HepG2 (cell line): ENCODE measurements at regions not wholly inside any gene's neighbourhood (a gene's known extent, or its start where the extent isn't known, plus 50 kb on each side); places are given as distances from the start of the nearest gene placed in this dataset.

Experiments used
- ATAC-seq: fragments of 200-7000 bp; cut with Tn5 transposase; 3 replicates; pipeline ENCODE4 v1.9.1; 2020; ENCODE audit warnings: mild to moderate bottlenecking, moderate library complexity
- BruUV-seq: library from RNA; stranded (reverse); fragments of 400-500 nt; replicated peaks from 2 replicates; lab custom pipeline; 2021; lab: Mats Ljungman, UMichigan
- CTCF ChIA-PET: fragments of 300-600 bp; formaldehyde crosslinking; extraction: SDS; loops from one replicate; lab custom pipeline; 2021; ENCODE audit warnings: low total read pairs, inconsistent platforms, low intra/inter-chr PET ratio; lab: Yijun Ruan, JAX
- POLR2A ChIA-PET: fragments of 350-600 bp; sonication (Branson Sonifier 250); formaldehyde crosslinking; loops from one replicate; lab custom pipeline; 2020; ENCODE audit warnings: antibody characterized with exemption, inconsistent platforms; lab: Yijun Ruan, JAX
- DNase-seq: peaks from one replicate; pipeline ENCODE4 v3.0.0-alpha.2; 2015; ENCODE audit warnings: low spot score
- FAIRE-seq: peaks from 3 replicates; lab custom pipeline; 2011; peaks lifted over from hg19 to GRCh38; lab: Jason Lieb, UNC
- H2AFZ ChIP-seq: one replicate; pipeline ENCODE4 v1.6.1; 2011; ENCODE audit warnings: low read length, inconsistent platforms
- H3K27ac ChIP-seq: fragments of 300-600 bp; 3 replicates; pipeline ENCODE4 v1.8.0; 2011; ENCODE audit warnings: mixed run types, mild to moderate bottlenecking, mixed read lengths, low read length, inconsistent platforms; ENCODE audit not compliant: insufficient read depth; ENCODE audit errors: extremely low read length
- H3K27me3 ChIP-seq, 2 experiments: fragments of 200-600 bp in 1 of 2; 2 replicates in 1 of 2; 3 replicates in 1 of 2; pipeline versions ENCODE4 v1.6.0 to v1.8.0; 2011; ENCODE audit warnings: low read length in 2 of 2, mild to moderate bottlenecking in 2 of 2, moderate library complexity in 2 of 2, inconsistent platforms in 1 of 2; ENCODE audit not compliant: insufficient read depth in 2 of 2, control insufficient read depth in 1 of 2
- H3K36me3 ChIP-seq, 2 experiments: fragments of 200-600 bp in 1 of 2; replicated peaks in 1 of 2; 2 replicates in 1 of 2; 3 replicates in 1 of 2; pipeline versions ENCODE4 v1.5.1 to v1.8.0; 2011; ENCODE audit warnings: low read length in 2 of 2, inconsistent platforms in 1 of 2; ENCODE audit not compliant: insufficient read depth in 2 of 2, control insufficient read depth in 1 of 2
- H3K4me1 ChIP-seq: 2 replicates; pipeline ENCODE4 v1.5.1; 2012; ENCODE audit warnings: low read length, inconsistent platforms; ENCODE audit not compliant: insufficient read depth
- H3K4me2 ChIP-seq: 2 replicates; pipeline ENCODE4 v1.6.0; 2011; ENCODE audit warnings: low read depth, low read length, inconsistent platforms
- H3K4me3 ChIP-seq, 3 experiments: fragments of 200-600 bp in 1 of 3; sonication (generic), shearing (Covaris generic) in 1 of 3; replicated peaks in 1 of 3; 2 replicates each; pipeline ENCODE4 v1.5.1; 2011 to 2016; ENCODE audit warnings: low read length in 3 of 3, inconsistent platforms in 2 of 3, low read depth in 2 of 3, mild to moderate bottlenecking in 2 of 3, control low read depth in 1 of 3, mixed read lengths in 1 of 3; ENCODE audit not compliant: insufficient read depth in 1 of 3
- H3K79me2 ChIP-seq: one replicate; pipeline ENCODE4 v1.6.1; 2011; ENCODE audit warnings: low read length, inconsistent platforms; ENCODE audit not compliant: insufficient read depth
- H3K9ac ChIP-seq: 2 replicates; pipeline ENCODE4 v1.6.0; 2011; ENCODE audit warnings: mild to moderate bottlenecking, low read depth, low read length, inconsistent platforms; ENCODE audit not compliant: insufficient read depth
- H3K9me3 ChIP-seq: 2 replicates; pipeline ENCODE4 v1.5.1; 2012; ENCODE audit warnings: mild to moderate bottlenecking, low read length
- H4K20me1 ChIP-seq: 2 replicates; pipeline ENCODE4 v1.6.0; 2011; ENCODE audit warnings: inconsistent platforms, mild to moderate bottlenecking, low read length, moderate library complexity; ENCODE audit not compliant: insufficient read depth
- ASH2L ChIP-seq: fragments of 300-600, 200-600 bp; sonication (generic); IDR thresholded peaks from 2 replicates; pipeline ENCODE4 v1.7.0; 2017; ENCODE audit warnings: low read depth, mild to moderate bottlenecking, moderate library complexity, mixed read lengths, low read length; ENCODE audit not compliant: insufficient read length
- CHCHD3 ChIP-seq: sonication (generic); formaldehyde crosslinking; IDR thresholded peaks from 2 replicates; pipeline ENCODE4 v1.8.0; 2022; ENCODE audit warnings: mild to moderate bottlenecking, missing genetic modification reagents, moderate library complexity
- FOSL2 ChIP-seq: sonication (generic); formaldehyde crosslinking; IDR thresholded peaks from 2 replicates; pipeline ENCODE4 v1.4.0; 2020; ENCODE audit warnings: missing genetic modification reagents
- GATA4 ChIP-seq: sonication (generic); IDR thresholded peaks from 2 replicates; pipeline ENCODE4 v1.6.1; 2016; ENCODE audit warnings: antibody characterized with exemption, low read depth, borderline replicate concordance
- SCMH1 ChIP-seq: sonication (generic); formaldehyde crosslinking; IDR thresholded peaks from 2 replicates; pipeline ENCODE4 v1.9.0; 2021; ENCODE audit warnings: missing genetic modification reagents, mild to moderate bottlenecking, borderline replicate concordance
- SMC3 ChIP-seq: IDR thresholded peaks from 2 replicates; pipeline ENCODE4 v1.6.1; 2011; ENCODE audit warnings: low read length, improper control_type of control experiment
- STAG1 ChIP-seq: sonication (generic); formaldehyde crosslinking; IDR thresholded peaks from 2 replicates; pipeline ENCODE4 v1.4.0; 2020; ENCODE audit warnings: missing genetic modification reagents
- ZNF460 ChIP-seq: sonication (generic); formaldehyde crosslinking; IDR thresholded peaks from 2 replicates; pipeline ENCODE4 v1.5.1; 2020; ENCODE audit warnings: missing genetic modification reagents, mild to moderate bottlenecking, borderline replicate concordance
- ZNF83 ChIP-seq: sonication (generic); formaldehyde crosslinking; IDR thresholded peaks from 2 replicates; pipeline ENCODE4 v1.4.0; 2020; ENCODE audit warnings: missing genetic modification reagents, mild to moderate bottlenecking, borderline replicate concordance
- WGBS: methylation state at CpG from one replicate; pipeline ENCODE4 v1.1.6; 2017; ENCODE audit warnings: low lambda C conversion rate; 5-methylcytosine and 5-hydroxymethylcytosine counted together
- in situ Hi-C: cut with HindIII; loops from 2 replicates; pipeline ENCODE4 v1.10.0; 2017; ENCODE audit warnings: low pct_unique_long_range_greater_than_20kb; ENCODE audit not compliant: extremely low pct_ligation_motif_present
- intact Hi-C: fragments of 100-400 bp; cut with micrococcal nuclease; formaldehyde crosslinking; loops from one replicate; pipeline ENCODE4 v1.10.0; 2022; ENCODE audit not compliant: unreplicated experiment
- TF ChIP-seq, protein P1 (sequence below): sonication (generic); formaldehyde crosslinking; IDR thresholded peaks from 2 replicates; pipeline ENCODE4 v1.8.0; 2022; ENCODE audit warnings: missing genetic modification reagents, mild to moderate bottlenecking, moderate library complexity, borderline replicate concordance
- TF ChIP-seq, protein P2 (sequence below): sonication (generic); formaldehyde crosslinking; IDR thresholded peaks from 2 replicates; pipeline ENCODE4 v1.5.0; 2020; ENCODE audit warnings: mild to moderate bottlenecking, missing genetic modification reagents, moderate library complexity
- TF ChIP-seq, protein P3 (sequence below): IDR thresholded peaks from 2 replicates; pipeline ENCODE4 v1.6.1; 2016; ENCODE audit warnings: low read depth, control low read depth

DNA sequence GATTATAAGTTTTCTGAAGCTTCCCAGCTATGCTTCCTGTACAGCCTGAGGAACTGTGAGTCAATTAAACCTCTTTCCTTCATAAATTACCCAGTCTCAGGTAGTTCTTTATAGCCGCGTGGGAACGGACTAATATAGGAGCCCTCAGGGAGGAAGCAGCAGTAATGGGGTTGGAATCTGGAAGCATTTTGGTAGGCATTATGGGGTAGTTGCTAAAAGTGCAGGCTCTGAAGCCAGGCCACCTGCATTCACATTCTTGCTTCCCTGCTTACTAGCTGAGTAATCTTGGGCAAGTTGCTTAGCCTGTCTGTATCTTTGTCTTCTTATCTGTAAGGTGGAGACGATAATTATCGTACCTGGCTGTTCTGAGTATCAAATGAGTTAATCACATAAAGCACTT, 137.9 kb upstream of the NHS start:
- CTCF ChIA-PET, result no interaction called here
- in situ Hi-C loops, result loop anchor here (25.0 kb wide), 1 partner anchor 450 kb away; no protein-coding TSS in a partner anchor

DNA sequence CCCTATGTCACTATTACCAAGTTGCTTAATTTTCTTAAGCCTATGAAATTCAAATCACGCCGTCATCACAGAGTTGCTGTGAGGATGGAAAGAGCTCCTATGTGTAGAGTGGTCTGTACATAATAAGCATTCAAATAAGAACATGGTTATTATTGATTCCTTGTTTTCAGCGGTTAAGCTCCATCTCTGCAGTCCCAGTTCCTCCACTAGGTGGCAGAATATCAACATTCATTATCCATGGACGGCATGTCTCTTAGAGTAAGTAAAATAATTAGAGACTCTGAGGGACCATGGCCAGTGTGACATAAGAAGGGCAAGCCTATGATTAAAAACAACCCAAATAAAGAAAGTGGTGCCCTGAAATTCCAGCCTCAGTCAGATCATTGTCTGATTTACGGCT, 132.5 kb upstream of the NHS start:
- CTCF ChIA-PET, result interaction anchor here (1.7 kb wide), 2 partner anchors 348 to 448 kb away, joined by 9 to 12 read pairs; no protein-coding TSS in a partner anchor
- FAIRE-seq (peak; percentile 23), DNase-seq (peak; percentile 10), ATAC-seq (peak; percentile 50; the same call in 2 of the 3 replicates)
- Histone ChIP-seq H3K9ac (no peak overlapping the region), H4K20me1 (no peaks in the 10 kb centered on the region), H3K4me2 (no peak overlapping the region), H3K36me3 (no peaks in the 10 kb centered on the region), H2AFZ (no peak overlapping the region), H3K27me3 (no peaks in the 10 kb centered on the region), H3K4me3 (no peak overlapping the region), H3K27ac (no peak overlapping the region), H3K79me2 (no peaks in the 10 kb centered on the region), H3K4me1 (no peaks in the 10 kb centered on the region), H3K9me3 (no peaks in the 10 kb centered on the region)
- POLR2A ChIA-PET, result no interaction called here
- WGBS, result 0% methylated on average over 4 of the region's 5 CpGs
- in situ Hi-C loops, result loop anchor here (25.0 kb wide), 1 partner anchor 445 kb away; no protein-coding TSS in a partner anchor
- intact Hi-C loops, result no loop called here
- no TSS peak for BruUV-seq
- TF ChIP-seq SCMH1 (CRISPR knock-in tag) (no peak), CHCHD3 (CRISPR knock-in tag) (no peak), GATA4 (no peak), SMC3 (peak; percentile 44; the same call in 1 of the 2 replicates), STAG1 (CRISPR knock-in tag) (peak; percentile 66)
- TF ChIP-seq, protein P1, sequence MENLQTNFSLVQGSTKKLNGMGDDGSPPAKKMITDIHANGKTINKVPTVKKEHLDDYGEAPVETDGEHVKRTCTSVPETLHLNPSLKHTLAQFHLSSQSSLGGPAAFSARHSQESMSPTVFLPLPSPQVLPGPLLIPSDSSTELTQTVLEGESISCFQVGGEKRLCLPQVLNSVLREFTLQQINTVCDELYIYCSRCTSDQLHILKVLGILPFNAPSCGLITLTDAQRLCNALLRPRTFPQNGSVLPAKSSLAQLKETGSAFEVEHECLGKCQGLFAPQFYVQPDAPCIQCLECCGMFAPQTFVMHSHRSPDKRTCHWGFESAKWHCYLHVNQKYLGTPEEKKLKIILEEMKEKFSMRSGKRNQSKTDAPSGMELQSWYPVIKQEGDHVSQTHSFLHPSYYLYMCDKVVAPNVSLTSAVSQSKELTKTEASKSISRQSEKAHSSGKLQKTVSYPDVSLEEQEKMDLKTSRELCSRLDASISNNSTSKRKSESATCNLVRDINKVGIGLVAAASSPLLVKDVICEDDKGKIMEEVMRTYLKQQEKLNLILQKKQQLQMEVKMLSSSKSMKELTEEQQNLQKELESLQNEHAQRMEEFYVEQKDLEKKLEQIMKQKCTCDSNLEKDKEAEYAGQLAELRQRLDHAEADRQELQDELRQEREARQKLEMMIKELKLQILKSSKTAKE (CRISPR knock-in tag), result no peak
- TF ChIP-seq, protein P2, sequence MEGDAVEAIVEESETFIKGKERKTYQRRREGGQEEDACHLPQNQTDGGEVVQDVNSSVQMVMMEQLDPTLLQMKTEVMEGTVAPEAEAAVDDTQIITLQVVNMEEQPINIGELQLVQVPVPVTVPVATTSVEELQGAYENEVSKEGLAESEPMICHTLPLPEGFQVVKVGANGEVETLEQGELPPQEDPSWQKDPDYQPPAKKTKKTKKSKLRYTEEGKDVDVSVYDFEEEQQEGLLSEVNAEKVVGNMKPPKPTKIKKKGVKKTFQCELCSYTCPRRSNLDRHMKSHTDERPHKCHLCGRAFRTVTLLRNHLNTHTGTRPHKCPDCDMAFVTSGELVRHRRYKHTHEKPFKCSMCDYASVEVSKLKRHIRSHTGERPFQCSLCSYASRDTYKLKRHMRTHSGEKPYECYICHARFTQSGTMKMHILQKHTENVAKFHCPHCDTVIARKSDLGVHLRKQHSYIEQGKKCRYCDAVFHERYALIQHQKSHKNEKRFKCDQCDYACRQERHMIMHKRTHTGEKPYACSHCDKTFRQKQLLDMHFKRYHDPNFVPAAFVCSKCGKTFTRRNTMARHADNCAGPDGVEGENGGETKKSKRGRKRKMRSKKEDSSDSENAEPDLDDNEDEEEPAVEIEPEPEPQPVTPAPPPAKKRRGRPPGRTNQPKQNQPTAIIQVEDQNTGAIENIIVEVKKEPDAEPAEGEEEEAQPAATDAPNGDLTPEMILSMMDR, result peak; percentile 67
- TF ChIP-seq, protein P3, sequence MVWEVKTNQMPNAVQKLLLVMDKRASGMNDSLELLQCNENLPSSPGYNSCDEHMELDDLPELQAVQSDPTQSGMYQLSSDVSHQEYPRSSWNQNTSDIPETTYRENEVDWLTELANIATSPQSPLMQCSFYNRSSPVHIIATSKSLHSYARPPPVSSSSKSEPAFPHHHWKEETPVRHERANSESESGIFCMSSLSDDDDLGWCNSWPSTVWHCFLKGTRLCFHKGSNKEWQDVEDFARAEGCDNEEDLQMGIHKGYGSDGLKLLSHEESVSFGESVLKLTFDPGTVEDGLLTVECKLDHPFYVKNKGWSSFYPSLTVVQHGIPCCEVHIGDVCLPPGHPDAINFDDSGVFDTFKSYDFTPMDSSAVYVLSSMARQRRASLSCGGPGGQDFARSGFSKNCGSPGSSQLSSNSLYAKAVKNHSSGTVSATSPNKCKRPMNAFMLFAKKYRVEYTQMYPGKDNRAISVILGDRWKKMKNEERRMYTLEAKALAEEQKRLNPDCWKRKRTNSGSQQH (CRISPR knock-in tag), result no peak

More for the DNA sequence above, 137.9 kb upstream of the NHS start:
- no peak for FAIRE-seq
- Histone ChIP-seq H4K20me1 (no peaks in the 10 kb centered on the region), H3K9me3 (no peaks in the 10 kb centered on the region), H3K4me1 (no peaks in the 10 kb centered on the region), H3K4me3 (no peak overlapping the region), H3K79me2 (no peaks in the 10 kb centered on the region), H3K4me2 (no peak overlapping the region), H3K36me3 (no peaks in the 10 kb centered on the region), H3K27me3 (no peaks in the 10 kb centered on the region), H2AFZ (no peak overlapping the region), H3K9ac (no peak overlapping the region), H3K27ac (no peak overlapping the region)
- no TSS peak for BruUV-seq
- TF ChIP-seq ASH2L (no peak), FOSL2 (no peak), ZNF83 (CRISPR knock-in tag) (no peak), ZNF460 (no peak)
- 90% methylated on average over 5 of the region's 5 CpGs for WGBS
- DNase-seq, result no peak
- intact Hi-C loops, result no loop called here
- POLR2A ChIA-PET, result no interaction called here
- no peak for ATAC-seq
